SU-DHL-6 (cell line): ENCODE measurements at regions not wholly inside any gene's neighbourhood (a gene's known extent, or its start where the extent isn't known, plus 50 kb on each side); places are given as distances from the start of the nearest gene placed in this dataset.

Experiments
- EZH2phosphoT487 ChIP-seq: fragments of 200-600 bp; sonication (generic), shearing (Covaris generic); conservative IDR thresholded peaks from 2 replicates; pipeline ENCODE4 v1.6.1; 2018; ENCODE audit warnings: mild to moderate bottlenecking, antibody characterized with exemption, low read length, moderate library complexity, mixed read lengths
- TF ChIP-seq, protein P1 (sequence below): fragments of 200-600 bp; sonication (generic); IDR thresholded peaks from one replicate; pipeline ENCODE4 v1.5.1; 2017; ENCODE audit warnings: antibody characterized with exemption, mild to moderate bottlenecking, low read length, moderate library complexity; ENCODE audit not compliant: insufficient read depth, poor library complexity, severe bottlenecking

DNA sequence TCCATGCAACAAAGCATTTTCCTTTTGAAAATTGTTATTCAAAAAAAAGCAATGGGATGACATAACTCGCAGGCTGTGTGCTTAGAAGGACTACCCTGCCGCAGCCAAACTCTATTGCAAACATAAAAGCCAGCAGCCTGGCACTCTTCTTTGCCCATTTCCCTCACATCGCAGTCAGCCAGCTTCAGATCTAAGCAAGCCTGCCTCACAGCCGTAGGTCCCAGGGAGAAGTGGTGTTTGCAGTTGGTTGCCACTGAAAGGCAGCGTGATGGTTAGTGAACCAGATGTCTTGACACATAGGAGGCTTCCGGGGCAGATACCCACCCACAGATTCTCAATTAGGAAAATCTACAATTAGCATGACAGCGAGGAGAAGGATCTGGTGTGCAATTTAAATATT lies 655.2 kb downstream of the RNF144A start:
- TF ChIP-seq, protein P1, sequence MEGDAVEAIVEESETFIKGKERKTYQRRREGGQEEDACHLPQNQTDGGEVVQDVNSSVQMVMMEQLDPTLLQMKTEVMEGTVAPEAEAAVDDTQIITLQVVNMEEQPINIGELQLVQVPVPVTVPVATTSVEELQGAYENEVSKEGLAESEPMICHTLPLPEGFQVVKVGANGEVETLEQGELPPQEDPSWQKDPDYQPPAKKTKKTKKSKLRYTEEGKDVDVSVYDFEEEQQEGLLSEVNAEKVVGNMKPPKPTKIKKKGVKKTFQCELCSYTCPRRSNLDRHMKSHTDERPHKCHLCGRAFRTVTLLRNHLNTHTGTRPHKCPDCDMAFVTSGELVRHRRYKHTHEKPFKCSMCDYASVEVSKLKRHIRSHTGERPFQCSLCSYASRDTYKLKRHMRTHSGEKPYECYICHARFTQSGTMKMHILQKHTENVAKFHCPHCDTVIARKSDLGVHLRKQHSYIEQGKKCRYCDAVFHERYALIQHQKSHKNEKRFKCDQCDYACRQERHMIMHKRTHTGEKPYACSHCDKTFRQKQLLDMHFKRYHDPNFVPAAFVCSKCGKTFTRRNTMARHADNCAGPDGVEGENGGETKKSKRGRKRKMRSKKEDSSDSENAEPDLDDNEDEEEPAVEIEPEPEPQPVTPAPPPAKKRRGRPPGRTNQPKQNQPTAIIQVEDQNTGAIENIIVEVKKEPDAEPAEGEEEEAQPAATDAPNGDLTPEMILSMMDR: no peak
- TF ChIP-seq EZH2phosphoT487: no peak
